ENCODE measurements at regions not wholly inside any gene's neighbourhood (a gene's known extent, or its start where the extent isn't known, plus 50 kb on each side); places are given as distances from the start of the nearest gene placed in this dataset.

DNA sequence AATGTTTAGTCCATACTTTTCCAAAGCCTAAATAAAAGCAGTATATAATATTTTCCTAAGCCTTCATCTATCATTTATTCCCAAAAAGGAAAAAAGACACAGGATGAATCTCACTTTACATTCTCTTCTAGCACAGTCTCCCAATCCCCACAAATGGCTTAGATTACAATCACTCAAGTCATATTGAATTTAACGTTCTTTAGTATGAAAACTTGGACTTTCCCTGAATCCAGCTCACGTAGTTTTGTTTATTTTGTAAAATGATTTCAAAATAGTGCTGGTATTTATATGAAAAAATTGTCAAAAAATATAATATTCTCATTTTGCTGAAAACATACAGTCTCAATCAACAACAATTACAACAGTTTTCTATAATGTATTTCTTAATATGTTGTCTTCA is 137.7 kb upstream of the CCDC150 start:
- Mint-ChIP-seq H3K36me3 (ENCODE audit: insufficient read depth in 1 of 3, low read depth in 3 of 3) (peaks cover 10 to 21% (median 12%) of the 10 kb centered on the region in 3 experiments; a peak in 6 of 7 replicates), H3K27me3 (ENCODE audit: low read depth) (no peaks in the 10 kb centered on the region; the same call in 1 of the 2 replicates), H3K4me1 (peaks cover 4 to 11% of the 10 kb centered on the region in 2 experiments; a peak in 2 of 4 replicates), H3K4me3 (no peak overlapping the region), H3K9me3 (peaks cover 15% of the 10 kb centered on the region in 2 experiments), H3K27ac (no peak overlapping the region)
- Histone ChIP-seq H2BK20ac (ENCODE audit: low read depth, low read length, poor library complexity, severe bottlenecking) (no peak overlapping the region), H3K27me3 (ENCODE audit: insufficient read depth, low read length) (no peaks in the 10 kb centered on the region), H3K9me3 (ENCODE audit: control insufficient read depth, low read depth, low read length) (no peaks in the 10 kb centered on the region), H3K79me1 (ENCODE audit: insufficient read depth, low read depth, low read length, poor library complexity, severe bottlenecking) (no peaks in the 10 kb centered on the region), H3K27ac (ENCODE audit: insufficient read length, low read depth, low read length) (no peak overlapping the region), H3K18ac (ENCODE audit: insufficient read length, low read depth, low read length) (no peak overlapping the region), H4K5ac (ENCODE audit: insufficient read length, low read depth, low read length) (no peak overlapping the region), H4K8ac (replicated peaks; ENCODE audit: insufficient read length, low read depth, low read length) (no peak overlapping the region), H2BK120ac (ENCODE audit: low read depth, low read length, poor library complexity, severe bottlenecking) (no peak overlapping the region), H2AK5ac (ENCODE audit: insufficient read length, low read length) (no peak overlapping the region), H3K14ac (ENCODE audit: insufficient read depth, low read length) (no peak overlapping the region), H3T11ph (ENCODE audit: low read length) (no peak overlapping the region), H3K23ac (ENCODE audit: insufficient read length, low read depth, low read length) (no peak overlapping the region), H3K4me1 (ENCODE audit: insufficient read depth, low read length) (no peaks in the 10 kb centered on the region), H4K91ac (ENCODE audit: insufficient read length, low read depth, low read length) (no peak overlapping the region), H2BK15ac (ENCODE audit: low read depth, low read length) (no peak overlapping the region), H3K79me2 (ENCODE audit: insufficient read depth, low read length) (no peaks in the 10 kb centered on the region), H3K4me2 (ENCODE audit: insufficient read depth, insufficient read length, low read length) (no peak overlapping the region), H3K23me2 (ENCODE audit: insufficient read length, low read depth, low read length, poor library complexity, severe bottlenecking) (no peaks in the 10 kb centered on the region), H2BK5ac (ENCODE audit: insufficient read length, low read length) (no peak overlapping the region), H2BK12ac (ENCODE audit: insufficient read length, low read depth, low read length) (no peak overlapping the region), H3K4ac (ENCODE audit: low read depth, low read length) (no peak overlapping the region), H4K20me1 (ENCODE audit: control insufficient read depth, insufficient read depth, insufficient read length) (no peaks in the 10 kb centered on the region), H2AFZ (ENCODE audit: low read length) (no peak overlapping the region), H3K56ac (ENCODE audit: insufficient read length, low read depth, low read length) (no peak overlapping the region), H3K9ac (ENCODE audit: extremely low read depth, insufficient read length, low read length) (no peak overlapping the region)
- WGBS (ENCODE audit: extremely low coverage, insufficient read length, low lambda C conversion rate) = no CpG with 5 or more reads among the region's 2 CpGs
- DNase-seq = no peak
- TF ChIP-seq, protein P1, sequence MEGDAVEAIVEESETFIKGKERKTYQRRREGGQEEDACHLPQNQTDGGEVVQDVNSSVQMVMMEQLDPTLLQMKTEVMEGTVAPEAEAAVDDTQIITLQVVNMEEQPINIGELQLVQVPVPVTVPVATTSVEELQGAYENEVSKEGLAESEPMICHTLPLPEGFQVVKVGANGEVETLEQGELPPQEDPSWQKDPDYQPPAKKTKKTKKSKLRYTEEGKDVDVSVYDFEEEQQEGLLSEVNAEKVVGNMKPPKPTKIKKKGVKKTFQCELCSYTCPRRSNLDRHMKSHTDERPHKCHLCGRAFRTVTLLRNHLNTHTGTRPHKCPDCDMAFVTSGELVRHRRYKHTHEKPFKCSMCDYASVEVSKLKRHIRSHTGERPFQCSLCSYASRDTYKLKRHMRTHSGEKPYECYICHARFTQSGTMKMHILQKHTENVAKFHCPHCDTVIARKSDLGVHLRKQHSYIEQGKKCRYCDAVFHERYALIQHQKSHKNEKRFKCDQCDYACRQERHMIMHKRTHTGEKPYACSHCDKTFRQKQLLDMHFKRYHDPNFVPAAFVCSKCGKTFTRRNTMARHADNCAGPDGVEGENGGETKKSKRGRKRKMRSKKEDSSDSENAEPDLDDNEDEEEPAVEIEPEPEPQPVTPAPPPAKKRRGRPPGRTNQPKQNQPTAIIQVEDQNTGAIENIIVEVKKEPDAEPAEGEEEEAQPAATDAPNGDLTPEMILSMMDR (conservative IDR thresholded peaks at IDR 0.05) = no peak

Data from H9 (cell line).